NK-92 (cell line): ENCODE measurements at regions not wholly inside any gene's neighbourhood (a gene's known extent, or its start where the extent isn't known, plus 50 kb on each side); places are given as distances from the start of the nearest gene placed in this dataset.
A peak's percentile ranks its signal among the peaks of the same experiment; 100 is the strongest.
"Not testable (repeated sequence)": the region's sequence is repeated elsewhere in the genome, so short reads cannot be mapped to it uniquely, and the experiment has no call there.

Experiments
- DNase-seq: peaks from one replicate; lab custom pipeline; 2025; ENCODE audit not compliant: unreplicated experiment; lab: John Stamatoyannopoulos, UW

GRCh38 chr2:12479065-12479601, 237.6 kb upstream of the TRIB2 start:
- no peak for DNase-seq

DNA sequence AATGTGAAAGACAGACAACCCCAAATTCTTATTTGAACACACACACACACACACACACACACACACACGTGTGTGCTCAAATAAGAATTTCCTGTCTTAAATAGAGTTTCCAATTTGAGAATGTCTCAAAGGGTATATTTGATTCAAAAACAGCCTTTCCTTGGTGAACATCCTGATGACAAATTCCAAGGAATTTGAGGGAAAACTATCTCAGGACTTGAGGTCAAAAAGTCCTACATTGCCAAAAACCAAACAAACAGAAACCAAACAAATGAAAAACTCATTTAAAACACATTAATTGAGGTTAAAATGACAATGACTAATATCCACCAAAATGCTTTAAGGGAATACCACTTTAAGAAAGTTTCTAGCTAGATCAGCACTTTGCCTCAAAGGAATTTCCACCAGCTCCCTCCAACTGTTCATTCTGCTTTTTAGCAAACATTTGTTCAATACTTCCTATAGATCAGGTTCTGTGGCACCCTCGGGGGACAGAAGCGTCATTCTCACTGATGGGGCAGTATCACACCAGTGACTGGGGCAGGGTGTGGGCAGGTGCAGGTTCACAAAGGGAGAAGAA, 232.1 kb upstream of the TRIB2 start:
- DNase-seq: no peak

GRCh38 chr2:12486205-12487118, 230.3 kb upstream of the TRIB2 start:
- no peak for DNase-seq

- DNase-seq: no peak
Measured at GRCh38 chr2:12487253-12488004, 229.3 kb upstream of the TRIB2 start.

DNA sequence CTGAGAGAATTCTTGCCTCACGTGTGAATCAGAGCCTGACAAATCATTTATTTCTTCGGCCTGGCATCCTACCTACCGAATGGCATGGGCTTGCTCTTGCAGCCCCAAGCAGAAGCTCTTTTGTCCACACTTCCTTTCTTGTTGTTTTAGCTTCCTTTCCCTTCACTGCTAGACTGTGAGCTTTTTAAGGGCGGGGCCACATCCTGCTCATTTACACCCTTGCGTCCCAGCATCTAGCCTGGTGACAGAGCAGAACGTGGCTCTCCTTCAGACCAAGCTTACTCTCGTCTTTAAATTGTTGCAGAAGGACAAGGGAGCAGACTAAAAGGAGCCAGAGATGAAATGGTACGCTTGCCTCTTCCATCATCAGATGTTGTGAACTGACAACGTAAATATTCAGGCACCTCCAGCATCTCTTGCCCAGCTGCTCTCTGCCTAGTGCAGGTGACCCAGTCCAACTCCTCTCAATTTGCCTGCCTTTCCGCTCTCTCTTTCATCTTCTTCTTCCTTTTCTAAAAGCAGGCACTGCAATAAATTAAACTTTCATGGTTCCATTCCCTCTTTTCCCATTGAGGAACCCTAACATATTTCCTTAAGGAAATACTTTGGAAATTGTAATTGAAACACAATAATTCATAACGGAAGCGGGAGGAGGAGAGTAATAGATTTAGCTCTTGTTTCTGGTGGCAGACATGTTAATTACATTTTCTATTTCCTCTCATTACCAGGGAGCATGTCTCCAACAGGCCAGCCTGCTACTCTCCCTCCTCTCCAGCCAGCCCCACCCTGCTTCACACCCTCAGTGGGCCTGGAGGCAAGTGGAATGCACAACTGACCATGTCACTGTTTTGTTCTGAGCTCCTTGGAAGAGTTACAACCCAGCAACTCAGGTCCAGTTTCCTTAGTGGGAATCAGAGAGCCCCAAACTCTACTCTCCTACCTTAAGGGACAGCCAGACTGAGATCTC, 228.1 kb upstream of the TRIB2 start:
- no peak for DNase-seq

- DNase-seq: no peak
Measured at GRCh38 chr2:12490641-12491040, 226.1 kb upstream of the TRIB2 start.

GRCh38 chr2:12492360-12492759, 224.4 kb upstream of the TRIB2 start:
- not testable (repeated sequence) for DNase-seq

DNA sequence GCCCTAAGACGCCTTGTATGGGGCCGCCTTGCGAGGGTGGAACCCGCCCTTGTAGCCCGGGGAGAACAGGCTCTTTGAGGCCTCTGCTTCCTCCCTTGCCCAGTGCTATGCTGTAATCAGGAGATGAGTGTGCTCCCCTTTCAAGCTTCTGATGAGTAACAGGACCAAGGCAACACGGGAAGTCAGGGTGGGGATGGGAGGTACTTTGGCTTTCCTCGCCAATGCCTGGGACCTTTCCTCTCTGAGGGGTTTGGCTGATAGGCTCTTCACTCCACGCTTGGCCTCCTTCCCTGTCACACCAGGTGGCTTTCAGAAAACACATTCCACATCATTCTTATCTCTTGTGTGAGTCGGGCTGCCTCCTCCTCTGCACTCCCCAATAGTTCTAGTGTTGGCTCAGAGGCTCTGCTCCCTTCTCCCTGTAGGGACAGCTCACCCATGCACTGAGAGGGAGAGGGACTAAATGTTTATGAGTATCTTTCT, 223.7 kb upstream of the TRIB2 start:
- DNase-seq: no peak

- DNase-seq: no peak
Measured at GRCh38 chr2:12495247-12495868, 221.4 kb upstream of the TRIB2 start.

GRCh38 chr2:12498286-12498685, 218.4 kb upstream of the TRIB2 start:
- DNase-seq: no peak

DNA sequence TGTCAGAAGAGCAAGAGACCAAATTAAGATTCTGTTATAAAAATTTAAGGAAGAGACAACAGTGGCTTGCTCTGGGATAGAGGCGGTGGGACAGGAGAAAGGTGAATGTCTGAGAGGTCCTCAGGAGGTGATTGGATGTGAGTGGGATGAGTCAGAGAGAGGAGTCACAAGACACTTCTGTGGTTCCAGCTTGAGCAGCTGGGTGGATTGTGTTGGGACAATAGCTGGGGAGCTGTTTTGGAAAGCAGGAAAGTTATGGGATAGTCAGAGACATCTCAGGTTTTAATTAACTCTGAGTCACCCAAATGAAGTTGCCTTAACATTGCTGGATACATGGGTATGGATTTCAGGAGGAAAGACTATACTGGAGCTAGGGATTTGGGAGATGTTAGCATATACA, 218.0 kb upstream of the TRIB2 start:
- no peak for DNase-seq

- no peak for DNase-seq
Measured at GRCh38 chr2:12500899-12501298, 215.8 kb upstream of the TRIB2 start.

GRCh38 chr2:12501469-12502158, 215.1 kb upstream of the TRIB2 start:
- DNase-seq: no peak

- DNase-seq: no peak
Measured at GRCh38 chr2:12502759-12503158, 214.0 kb upstream of the TRIB2 start.

GRCh38 chr2:12504443-12504842, 212.3 kb upstream of the TRIB2 start:
- DNase-seq: no peak

- no peak for DNase-seq
Measured at GRCh38 chr2:12506846-12507245, 209.9 kb upstream of the TRIB2 start.

DNA sequence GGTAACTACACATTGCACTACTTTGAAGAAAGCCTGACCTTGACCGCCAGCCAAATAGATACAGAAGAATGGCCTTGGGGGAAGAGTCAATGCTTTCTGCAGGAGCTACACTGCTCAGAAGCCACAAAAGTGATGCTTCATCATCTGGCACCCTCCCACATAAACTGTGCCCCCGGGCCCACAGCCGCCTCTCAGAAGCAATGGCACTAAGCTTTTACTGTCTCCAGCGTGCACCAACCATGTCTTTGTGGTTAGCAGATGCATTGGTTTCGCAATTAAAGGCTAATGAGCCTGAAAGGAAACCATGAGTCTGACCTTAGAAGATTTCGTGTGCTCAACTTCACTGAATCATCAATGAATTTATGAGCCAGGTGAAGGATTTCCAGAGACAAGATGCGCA, 209.4 kb upstream of the TRIB2 start:
- peak; percentile 11 for DNase-seq

GRCh38 chr2:12510070-12510469, 206.7 kb upstream of the TRIB2 start:
- no peak for DNase-seq

- no peak for DNase-seq
Measured at GRCh38 chr2:12513339-12513738, 203.4 kb upstream of the TRIB2 start.
